G401 (cell line): ENCODE measurements at regions not wholly inside any gene's neighbourhood (a gene's known extent, or its start where the extent isn't known, plus 50 kb on each side); places are given as distances from the start of the nearest gene placed in this dataset.
"Not testable (repeated sequence)": the region's sequence is repeated elsewhere in the genome, so short reads cannot be mapped to it uniquely, and the experiment has no call there.

Experiments used
- DNase-seq: peaks from one replicate; pipeline ENCODE4 v3.0.0-alpha.2; 2015; ENCODE audit warnings: low spot score
- in situ Hi-C: cut with HindIII; loops from 2 replicates; pipeline ENCODE4 v1.10.0; 2016; ENCODE audit warnings: low sequenced_read_pairs, mixed read lengths

DNA sequence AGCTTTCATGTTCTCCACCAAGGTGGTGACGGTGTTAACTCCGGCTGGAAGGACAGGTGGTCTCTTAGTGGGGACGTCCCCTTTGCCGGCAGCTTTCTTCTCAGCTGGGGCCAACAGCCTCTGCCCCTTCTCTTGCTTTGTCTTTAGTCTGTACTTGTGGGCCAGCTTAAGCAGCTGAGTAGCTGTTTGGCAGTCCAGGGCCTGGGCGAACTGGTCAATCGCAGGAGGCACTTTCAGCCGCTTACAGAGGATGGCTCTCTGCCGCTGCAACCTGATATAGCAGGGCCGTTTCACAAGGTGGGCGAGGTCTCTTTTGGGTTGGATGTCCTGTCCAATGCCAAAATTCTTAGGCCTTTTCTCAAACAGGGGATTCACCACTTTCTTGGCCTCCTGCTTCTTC lies 210.3 kb downstream of the TRIML1 start:
- in situ Hi-C loops, DNase-seq: not testable (repeated sequence)

DNA sequence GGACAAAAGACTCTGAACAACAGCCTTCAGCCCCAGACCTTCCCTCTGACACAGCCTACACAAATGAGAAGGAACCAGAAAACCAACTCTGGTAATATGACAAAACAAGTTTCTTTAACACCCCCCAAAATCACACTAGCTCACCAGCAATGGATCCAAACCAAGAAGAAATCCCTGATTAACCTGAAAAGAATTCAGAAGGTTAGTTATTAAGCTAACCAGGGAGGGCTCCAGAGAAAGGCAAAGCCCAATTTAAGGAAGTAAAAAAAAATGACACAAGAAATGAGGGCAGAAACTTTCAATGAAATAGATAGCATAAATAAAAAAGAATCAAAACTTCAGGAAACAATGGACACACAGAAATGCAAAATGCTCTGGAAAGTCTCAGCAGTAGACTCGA lies 224.0 kb downstream of the TRIML1 start:
- in situ Hi-C loops: no loop called here
- DNase-seq: no peak

DNA sequence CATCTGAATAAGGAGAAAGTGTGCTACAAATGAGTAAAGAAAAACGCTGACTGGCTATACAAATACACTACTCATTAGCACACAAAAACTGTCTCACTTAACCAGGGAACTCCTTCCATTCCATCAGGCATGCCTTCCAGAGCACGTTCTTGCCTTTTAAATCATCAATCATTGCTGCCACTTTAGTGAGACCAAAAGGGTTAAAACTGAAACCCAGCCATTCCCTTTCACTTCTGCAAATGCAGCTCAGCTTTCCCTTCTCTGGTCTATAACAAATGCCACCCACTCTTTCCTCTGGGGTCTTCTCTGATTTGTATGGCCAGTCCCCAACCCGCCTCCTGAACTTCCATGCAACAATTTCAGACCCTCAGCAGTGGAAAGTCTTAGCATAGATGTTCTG lies 231.5 kb downstream of the TRIML1 start:
- DNase-seq: no peak
- in situ Hi-C loops: no loop called here

DNA sequence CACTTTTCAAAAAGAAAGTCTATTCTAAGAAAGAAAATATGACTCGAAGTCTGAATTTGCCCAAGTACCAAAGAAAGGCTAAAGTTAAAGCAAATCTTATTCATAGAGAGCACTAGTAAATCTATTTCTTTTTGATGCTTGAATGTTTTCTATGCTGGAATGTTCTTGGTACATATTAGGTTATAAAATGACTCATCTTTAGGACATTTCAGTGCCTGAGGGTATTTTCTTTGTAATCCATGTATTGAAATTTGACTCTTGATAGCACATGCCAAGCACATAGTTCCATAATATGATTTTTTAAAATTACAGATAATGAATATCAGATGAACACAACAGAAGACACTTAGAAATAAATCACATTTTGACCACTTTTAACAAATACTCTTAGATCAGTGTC lies 232.8 kb downstream of the TRIML1 start:
- DNase-seq: no peak
- in situ Hi-C loops: no loop called here

DNA sequence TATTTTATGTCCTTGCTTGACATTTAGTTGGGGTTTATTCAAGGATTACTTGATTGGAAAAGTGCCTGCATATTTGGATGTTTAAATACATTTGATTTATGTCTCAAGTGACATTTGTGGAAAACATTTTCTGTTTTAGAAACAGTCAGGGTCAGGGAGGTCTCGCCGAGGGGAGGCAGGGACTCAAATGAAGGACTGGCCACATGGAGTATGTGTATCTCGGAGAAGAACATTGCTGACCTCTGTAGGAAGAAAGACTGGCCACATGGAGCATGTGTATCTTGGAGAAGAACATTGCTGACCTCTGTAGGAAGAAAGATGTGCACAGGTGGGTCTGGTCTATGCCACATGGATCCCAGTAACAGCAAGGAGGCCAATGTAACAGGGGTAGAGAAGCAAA lies 233.6 kb downstream of the TRIML1 start:
- in situ Hi-C loops: no loop called here
- peak; percentile 3 for DNase-seq

DNA sequence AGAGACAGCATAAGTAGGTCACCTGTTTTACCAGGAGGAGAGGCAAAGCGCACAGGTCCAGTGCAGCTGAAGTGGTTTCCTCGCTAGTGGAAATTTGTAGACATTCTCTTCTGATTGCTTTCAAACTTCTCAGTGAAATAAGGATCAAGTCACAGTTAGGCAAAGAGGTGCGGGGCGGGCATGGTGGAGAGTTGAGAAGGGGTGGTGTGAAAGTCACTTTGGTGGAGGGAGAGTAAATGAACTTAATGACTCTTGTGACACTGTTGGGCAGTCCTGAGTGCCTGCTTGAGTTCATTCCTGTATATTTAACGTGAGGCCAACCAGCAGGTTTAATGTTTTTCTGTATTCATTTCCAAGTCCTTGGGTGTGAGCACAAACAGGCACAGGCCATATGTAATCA lies 235.6 kb downstream of the TRIML1 start:
- in situ Hi-C loops: no loop called here
- no peak for DNase-seq

DNA sequence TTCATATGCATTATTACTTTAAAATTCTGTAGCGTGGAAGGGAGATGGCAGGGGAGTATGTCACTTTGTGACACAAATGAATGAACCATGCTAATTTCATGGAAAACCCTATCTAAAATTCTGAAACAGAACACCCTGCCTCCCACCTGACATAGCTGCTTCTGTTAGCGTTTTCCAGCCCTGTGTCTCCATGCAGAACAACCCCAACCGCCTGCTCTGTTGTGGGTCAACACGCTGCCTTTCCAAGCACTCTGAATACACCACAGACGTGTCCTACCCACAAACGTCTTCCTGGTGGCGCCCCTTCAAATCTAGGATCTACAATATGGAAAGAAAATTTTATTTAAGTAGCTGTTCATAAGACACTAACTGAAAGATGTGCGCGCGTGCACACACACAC lies 238.6 kb downstream of the TRIML1 start:
- no peak for DNase-seq
- in situ Hi-C loops: no loop called here

DNA sequence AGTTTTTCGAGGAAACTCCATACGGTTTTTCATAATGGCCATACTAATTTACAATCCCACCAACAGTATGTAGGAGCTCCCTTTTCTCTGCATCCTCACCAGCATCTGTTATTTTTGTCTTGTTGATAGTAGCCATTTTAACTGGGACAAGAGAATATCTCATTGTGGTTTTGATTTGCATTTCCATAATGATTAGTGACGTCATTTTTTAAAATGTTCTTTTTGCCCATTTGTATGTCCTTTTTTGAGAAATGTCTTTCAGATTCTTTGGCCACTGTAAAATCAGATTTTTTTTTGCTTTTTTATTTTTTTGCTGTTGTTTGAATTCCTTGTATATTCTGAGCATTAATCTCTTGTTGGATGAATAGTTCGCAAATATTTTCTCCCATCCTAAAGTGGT lies 243.9 kb downstream of the TRIML1 start:
- in situ Hi-C loops: no loop called here
- DNase-seq: no peak

DNA sequence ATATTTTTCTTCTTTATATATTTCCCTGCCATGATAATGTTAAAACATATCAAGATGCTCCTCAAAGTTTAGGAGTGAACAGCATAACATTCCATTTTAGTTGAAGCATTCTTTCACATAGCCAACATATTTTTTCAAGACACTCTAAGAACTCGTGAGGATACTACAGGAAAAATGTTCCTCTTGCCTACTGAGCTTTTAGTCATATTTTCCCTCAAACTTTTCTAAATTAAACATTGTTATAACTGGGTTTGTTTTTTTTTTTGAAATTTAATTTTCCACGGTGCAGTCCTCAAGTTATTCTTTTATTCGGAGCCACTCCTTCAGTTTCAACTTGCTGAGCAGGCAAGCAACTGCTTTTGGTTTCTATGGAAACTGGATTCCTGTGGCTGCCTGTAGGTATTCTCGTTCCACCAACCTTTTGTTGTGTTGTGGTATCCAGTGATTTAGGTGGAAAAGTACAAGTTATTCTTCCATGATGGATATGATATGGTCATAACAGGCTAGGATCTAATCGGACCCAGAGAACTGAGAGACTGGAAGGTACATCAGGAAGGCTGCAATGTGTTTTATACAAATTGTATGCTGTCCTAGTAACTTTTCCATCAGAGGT lies 248.0 kb downstream of the TRIML1 start:
- no peak for DNase-seq
- in situ Hi-C loops: no loop called here

DNA sequence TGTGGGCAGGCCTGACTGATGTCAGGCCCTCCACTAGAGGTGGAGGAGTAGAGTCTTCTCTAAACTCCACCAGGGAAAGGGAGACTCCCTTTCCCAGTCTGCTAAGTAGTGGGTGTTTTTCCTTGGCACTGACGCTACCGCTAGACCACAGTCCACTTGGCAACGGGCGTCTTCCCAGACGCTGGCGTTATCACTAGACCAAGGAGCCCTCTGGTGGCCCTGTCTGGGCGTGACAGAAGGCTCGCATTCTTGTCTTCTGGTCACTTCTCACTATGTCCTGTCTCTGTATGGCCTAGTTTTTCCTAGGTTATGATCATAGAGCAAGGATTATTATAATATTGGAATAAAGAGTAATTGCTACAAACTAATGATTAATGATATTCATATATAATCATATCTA lies 252.1 kb downstream of the TRIML1 start:
- DNase-seq, in situ Hi-C loops: not testable (repeated sequence)

DNA sequence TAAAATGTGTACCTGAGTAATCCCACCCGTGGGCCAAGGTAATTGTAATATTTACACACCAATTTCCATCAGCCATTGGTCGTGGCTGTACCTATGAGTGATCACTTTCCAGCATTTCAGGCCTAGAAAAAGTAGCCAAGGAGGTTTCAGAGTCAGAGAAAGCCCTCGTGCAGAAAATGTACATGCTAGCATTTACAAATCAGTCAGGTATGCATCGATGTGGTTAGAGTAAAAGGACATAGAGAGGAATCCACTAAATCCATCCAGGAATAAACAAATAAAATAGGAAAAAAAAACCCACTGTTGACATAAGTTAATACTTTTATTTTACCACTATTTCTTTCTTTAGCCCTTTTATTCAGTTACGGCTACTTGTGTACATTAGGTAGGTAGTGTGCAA lies 256.8 kb downstream of the TRIML1 start:
- in situ Hi-C loops: no loop called here
- DNase-seq: no peak

DNA sequence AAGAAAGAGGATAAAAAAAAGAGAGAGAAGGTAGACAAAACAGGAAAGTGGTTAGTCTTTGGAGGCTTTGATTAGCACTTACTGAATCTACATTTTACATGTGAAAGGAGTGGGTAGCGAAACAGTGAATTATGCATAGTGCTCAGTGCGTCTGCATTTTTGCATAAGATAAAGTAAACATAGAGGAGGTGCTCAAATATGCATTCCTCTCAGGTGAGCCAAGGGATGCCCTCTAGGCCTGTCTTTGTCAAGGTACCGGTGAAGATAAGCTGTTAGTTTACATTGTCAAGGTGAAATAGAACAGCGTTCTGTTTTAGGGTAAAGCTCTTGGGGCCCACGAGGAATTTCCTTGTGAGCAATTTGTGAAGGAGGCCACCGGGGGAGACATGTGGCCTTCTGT lies 260.6 kb downstream of the TRIML1 start:
- in situ Hi-C loops: no loop called here
- DNase-seq: no peak

DNA sequence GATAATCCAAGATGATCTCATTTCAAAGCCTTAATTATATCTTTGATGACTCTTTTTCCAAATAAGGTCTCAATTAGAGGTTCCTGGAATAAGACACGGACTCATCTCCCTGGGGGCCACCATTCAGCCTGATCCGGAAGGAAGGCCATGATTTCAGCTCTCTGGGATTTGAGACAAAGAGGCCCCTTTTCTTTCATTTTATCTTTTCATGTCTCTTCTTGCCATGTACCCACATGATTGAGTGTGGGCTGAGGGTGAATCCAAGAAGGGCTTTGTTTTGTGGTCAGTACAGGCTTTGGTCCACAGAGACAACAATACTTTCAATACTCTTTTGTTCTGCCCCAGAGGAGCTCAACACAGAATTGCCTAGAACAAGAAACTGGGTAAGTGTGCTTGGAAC lies 261.2 kb downstream of the TRIML1 start:
- no peak for DNase-seq
- in situ Hi-C loops: no loop called here

DNA sequence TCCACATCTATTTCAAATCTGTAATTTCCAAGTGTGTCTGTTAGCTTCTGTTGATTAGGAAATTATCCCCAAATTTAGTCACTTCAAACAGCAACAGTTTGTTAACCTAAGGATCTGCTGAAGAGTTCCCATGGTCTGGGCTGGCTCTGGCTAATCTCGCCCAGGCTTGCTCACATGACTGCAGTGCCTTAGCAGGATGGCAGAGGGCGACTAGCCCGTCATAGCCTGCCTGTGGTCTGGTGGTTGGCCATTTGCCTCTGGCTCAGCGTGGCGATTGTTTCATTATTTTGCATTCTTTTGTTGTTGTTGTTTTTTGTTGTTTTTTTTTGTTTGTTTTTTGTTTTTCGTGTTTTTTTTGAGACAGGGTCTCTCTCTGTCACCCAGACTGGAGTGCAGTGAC lies 264.0 kb downstream of the TRIML1 start:
- in situ Hi-C loops: no loop called here
- DNase-seq: no peak

DNA sequence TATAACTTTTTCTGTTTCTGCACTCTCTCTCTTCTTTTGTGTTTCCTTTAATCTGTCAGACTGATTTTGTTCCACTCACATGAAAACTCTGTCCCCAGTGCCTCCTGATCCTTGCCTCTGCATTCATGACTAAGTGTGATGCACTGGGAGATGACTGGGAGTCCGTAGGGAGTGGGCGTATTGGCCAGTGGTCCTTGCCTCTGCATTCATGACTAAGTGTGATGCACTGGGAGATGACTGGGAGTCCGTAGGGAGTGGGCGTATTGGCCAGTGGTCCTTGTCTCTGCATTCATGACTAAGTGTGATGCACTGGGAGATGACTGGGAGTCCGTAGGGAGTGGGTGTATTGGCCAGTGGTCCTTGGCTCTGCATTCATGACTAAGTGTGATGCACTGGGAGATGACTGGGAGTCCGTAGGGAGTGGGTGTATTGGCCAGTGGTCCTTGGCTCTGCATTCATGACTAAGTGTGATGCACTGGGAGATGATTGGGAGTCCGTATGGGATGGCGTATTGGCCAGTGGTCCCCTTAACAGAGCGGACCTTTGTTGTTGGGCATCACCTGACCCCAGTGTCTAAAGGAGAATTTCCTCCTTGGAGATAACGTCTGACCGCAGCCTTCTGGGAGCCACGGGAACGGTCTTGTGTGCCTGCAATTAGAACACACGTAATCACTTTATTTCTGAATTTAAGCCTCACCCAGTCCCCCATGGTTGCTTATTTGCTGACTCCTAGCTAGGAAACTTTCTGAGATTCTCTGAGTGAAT lies 266.0 kb downstream of the TRIML1 start:
- in situ Hi-C loops, DNase-seq: not testable (repeated sequence)

DNA sequence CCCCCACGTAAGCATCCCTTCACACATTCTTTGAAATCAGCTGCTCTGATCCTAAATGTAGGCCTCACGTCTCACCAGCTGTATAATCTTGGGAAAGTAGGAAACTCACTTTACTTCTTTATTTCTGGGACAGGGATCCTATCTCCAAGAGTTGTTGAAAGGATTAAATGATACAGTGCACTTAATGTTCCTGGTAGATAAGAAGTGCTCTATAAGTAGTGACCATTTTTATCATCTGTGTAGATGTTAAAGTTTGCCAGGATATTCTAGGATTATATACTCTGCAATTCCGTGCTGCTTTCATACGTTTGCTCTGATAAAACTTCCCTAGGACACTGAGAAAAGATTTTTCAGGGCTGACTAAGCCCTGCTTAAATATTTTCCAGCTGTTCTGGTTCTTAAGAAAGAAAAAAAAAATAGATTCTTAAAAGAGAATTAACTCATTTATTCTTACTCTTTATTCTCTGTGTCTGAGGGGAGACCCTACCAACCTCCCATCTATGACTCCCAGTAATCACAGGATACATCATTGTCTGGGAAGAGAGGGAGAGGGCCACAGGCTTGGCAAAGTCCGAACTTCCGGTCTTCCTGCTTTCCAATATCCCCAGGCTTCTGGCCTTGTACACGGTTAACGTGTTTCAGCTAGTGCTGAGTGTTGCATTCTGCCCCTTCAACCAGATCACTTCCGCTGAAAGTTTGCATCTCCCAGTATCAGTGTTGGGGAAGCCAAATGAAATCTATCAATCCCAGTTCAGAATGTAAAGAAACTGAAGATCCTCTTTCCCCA lies 269.2 kb downstream of the TRIML1 start:
- DNase-seq: no peak
- in situ Hi-C loops: no loop called here

DNA sequence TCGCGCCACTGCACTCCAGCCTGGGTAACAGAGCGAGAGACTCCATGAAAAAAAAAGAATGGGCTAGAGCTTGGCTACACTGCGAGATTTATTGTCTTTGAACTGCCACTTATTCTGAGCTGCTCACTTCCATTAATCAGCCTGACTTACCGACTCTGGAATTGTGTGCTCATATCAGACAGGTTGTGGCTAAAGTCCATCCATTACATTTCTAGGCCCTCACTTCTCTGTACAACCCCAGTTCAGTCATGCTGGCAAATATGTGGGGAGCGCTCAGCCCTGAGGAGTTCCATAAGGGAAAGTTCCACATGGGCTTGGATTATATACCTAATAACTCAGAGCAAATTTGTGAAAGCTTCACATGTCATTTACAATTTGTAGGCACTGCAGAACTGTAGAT lies 270.6 kb downstream of the TRIML1 start:
- in situ Hi-C loops: no loop called here

DNA sequence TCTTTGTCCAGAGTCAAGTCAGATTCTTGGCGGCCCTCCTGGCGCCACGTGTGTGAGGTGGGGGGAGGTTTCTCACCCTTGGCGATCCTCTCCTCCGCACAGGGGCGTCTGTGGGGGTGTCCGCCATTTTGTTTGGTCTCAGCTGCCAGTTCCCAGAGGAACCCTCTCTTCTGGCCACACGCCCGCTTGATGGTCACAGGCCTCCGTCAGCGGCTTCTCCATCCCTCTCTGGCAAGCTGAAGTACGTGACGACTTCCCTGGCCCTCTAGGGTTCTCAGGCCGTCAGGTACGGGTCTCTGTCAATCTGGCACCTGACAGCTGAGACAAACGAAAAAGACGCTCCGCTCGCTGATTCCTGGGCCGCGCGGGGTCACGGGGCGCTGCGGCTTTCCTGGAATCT lies 272.6 kb downstream of the TRIML1 start:
- in situ Hi-C loops: no loop called here
- DNase-seq: no peak

More for the DNA sequence above, 270.6 kb downstream of the TRIML1 start:
- no peak for DNase-seq

DNA sequence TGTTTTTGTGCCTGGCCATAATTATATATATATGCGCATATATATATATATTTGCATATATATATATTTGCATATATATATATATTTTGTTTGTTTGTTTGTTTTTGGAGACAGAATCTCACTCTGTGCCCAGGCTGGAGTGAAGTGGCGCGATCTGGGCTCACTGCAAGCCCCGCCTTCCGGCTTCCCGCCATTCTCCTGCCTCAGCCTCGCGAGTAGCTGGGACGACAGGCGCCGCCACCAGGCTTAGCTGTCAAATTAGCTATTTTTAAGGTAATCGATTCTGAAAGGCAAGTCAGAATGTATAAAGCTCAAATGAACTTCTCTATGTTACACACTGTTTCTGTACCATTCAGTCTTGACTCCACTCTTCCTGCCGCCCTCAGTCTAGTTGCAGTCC lies 273.3 kb downstream of the TRIML1 start:
- in situ Hi-C loops: no loop called here
- no peak for DNase-seq

DNA sequence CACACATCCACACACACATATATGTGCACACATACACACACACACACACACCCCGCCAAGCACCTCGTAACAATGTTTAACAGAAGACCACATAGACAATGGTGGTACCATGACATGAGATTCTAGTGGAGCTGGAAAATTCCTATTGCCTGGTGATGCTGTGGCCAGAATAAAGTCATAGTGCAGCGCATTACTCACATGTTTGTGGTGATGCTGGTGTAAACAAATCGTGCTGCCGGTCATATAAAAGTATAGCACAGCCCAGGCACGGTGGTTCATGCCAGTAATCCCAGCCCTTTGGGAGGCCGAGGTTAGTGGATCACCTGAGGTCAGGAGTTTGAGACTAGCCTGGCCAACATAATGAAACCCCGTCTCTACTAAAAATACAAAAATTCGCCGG lies 275.2 kb downstream of the TRIML1 start:
- in situ Hi-C loops: no loop called here
- DNase-seq: no peak
